B cell (primary cell): ENCODE measurements at regions not wholly inside any gene's neighbourhood (a gene's known extent, or its start where the extent isn't known, plus 50 kb on each side); places are given as distances from the start of the nearest gene placed in this dataset.
A peak's percentile ranks its signal among the peaks of the same experiment; 100 is the strongest.

ENCODE experiments used
- ATAC-seq: fragments of 200-7000 bp; cut with Tn5 transposase; one replicate; pipeline ENCODE4 v1.10.0; 2021; ENCODE audit warnings: low read depth, mild to moderate bottlenecking, moderate number of reproducible peaks, moderate library complexity
- CTCF ChIA-PET: fragments of 350-600 bp; sonication (Branson Sonifier 250); formaldehyde crosslinking; loops from one replicate; lab custom pipeline; 2021; ENCODE audit warnings: antibody characterized with exemption, inconsistent platforms; lab: Charles Lee
- POLR2A ChIA-PET: fragments of 350-600 bp; sonication (Branson Sonifier 250); formaldehyde crosslinking; loops from one replicate; lab custom pipeline; 2021; ENCODE audit warnings: antibody characterized with exemption; lab: Charles Lee
- DNase-seq: peaks from one replicate; pipeline ENCODE4 v3.0.0; 2013
- H2AFZ ChIP-seq: 2 replicates; pipeline ENCODE4 v1.6.1; 2012; ENCODE audit warnings: mild to moderate bottlenecking, low read depth, low read length; ENCODE audit not compliant: insufficient read depth, poor library complexity, severe bottlenecking
- H3K27ac ChIP-seq, 2 donors: 1 replicate in 1 of 2; 2 replicates in 1 of 2; pipeline ENCODE4 v1.5.1; 2012 to 2013; ENCODE audit warnings: low read length in 2 of 2, mild to moderate bottlenecking in 2 of 2, moderate library complexity in 1 of 2
- H3K27me3 ChIP-seq, 4 experiments: fragments of 200-600 bp in 1 of 4; sonication (generic) in 1 of 4; replicated peaks in 1 of 4; 1 replicate in 2 of 4; 2 replicates in 2 of 4; pipeline versions ENCODE4 v1.6.1 to v1.7.0; 2013 to 2016; ENCODE audit warnings: low read length in 3 of 4, mild to moderate bottlenecking in 2 of 4, mixed read lengths in 1 of 4, moderate library complexity in 1 of 4; ENCODE audit not compliant: insufficient read depth in 4 of 4, control insufficient read depth in 3 of 4; ENCODE audit errors: control extremely low read depth in 1 of 4
- H3K36me3 ChIP-seq, 2 experiments: replicated peaks in 1 of 2; 1 replicate in 1 of 2; 2 replicates in 1 of 2; pipeline versions ENCODE4 v1.6.1 to v1.7.1; 2013; ENCODE audit warnings: low read length in 1 of 2; ENCODE audit not compliant: insufficient read depth in 2 of 2, control insufficient read depth in 1 of 2; ENCODE audit errors: control extremely low read depth in 1 of 2, extremely low read depth in 1 of 2
- H3K4me1 ChIP-seq, 2 donors: fragments of 200-600 bp in 1 of 2; sonication (generic) in 1 of 2; 1 replicate in 1 of 2; 2 replicates in 1 of 2; pipeline versions ENCODE4 v1.5.1 to v1.6.1; 2013 to 2017; ENCODE audit warnings: low read length in 2 of 2; ENCODE audit not compliant: control insufficient read depth in 2 of 2, insufficient read depth in 2 of 2
- H3K4me2 ChIP-seq: replicated peaks from 2 replicates; pipeline ENCODE3; 2012; ENCODE audit warnings: mild to moderate bottlenecking, low read depth, low read length; ENCODE audit not compliant: poor library complexity, severe bottlenecking
- H3K4me3 ChIP-seq, 5 experiments: fragments of 200-600 bp in 1 of 5; sonication (generic) in 1 of 5; 1 replicate in 3 of 5; 2 replicates in 2 of 5; pipeline versions ENCODE4 v1.5.1 to v1.7.0; 2011 to 2016; ENCODE audit warnings: low read length in 4 of 5, mild to moderate bottlenecking in 4 of 5, low read depth in 2 of 5, control low read depth in 1 of 5, moderate library complexity in 1 of 5; ENCODE audit not compliant: insufficient read depth in 1 of 5; ENCODE audit errors: control extremely low read depth in 1 of 5, extremely low read depth in 1 of 5
- H3K79me2 ChIP-seq: fragments of 200-600 bp; sonication (generic); one replicate; pipeline ENCODE4 v1.6.0; 2016; ENCODE audit warnings: low read length; ENCODE audit not compliant: control insufficient read depth, insufficient read depth
- H3K9ac ChIP-seq: fragments of 200-600 bp; sonication (generic); 2 replicates; pipeline ENCODE4 v1.6.1; 2017; ENCODE audit warnings: mild to moderate bottlenecking, low read length, moderate library complexity
- H3K9me3 ChIP-seq, 3 donors: one replicate each; pipeline versions ENCODE4 v1.6.1 to v1.7.1; 2013; ENCODE audit warnings: low read length in 2 of 3; ENCODE audit not compliant: control insufficient read depth in 2 of 3, insufficient read depth in 1 of 3; ENCODE audit errors: control extremely low read depth in 1 of 3
- H4K20me1 ChIP-seq: 2 replicates; pipeline ENCODE4 v1.6.0; 2012; ENCODE audit warnings: mild to moderate bottlenecking, low read length; ENCODE audit not compliant: insufficient read depth, control insufficient read depth, poor library complexity, severe bottlenecking
- H3K27ac Mint-ChIP-seq: one replicate; pipeline ENCODE4 v1.8.0; 2021; ENCODE audit warnings: mixed read lengths
- H3K27me3 Mint-ChIP-seq: one replicate; pipeline ENCODE4 v1.8.0; 2021; ENCODE audit warnings: mixed read lengths
- H3K4me1 Mint-ChIP-seq: one replicate; pipeline ENCODE4 v1.8.0; 2021; ENCODE audit warnings: mixed read lengths
- H3K4me3 Mint-ChIP-seq: one replicate; pipeline ENCODE4 v1.8.0; 2021; ENCODE audit warnings: mixed read lengths
- H3K9me3 Mint-ChIP-seq: one replicate; pipeline ENCODE4 v1.8.0; 2022; ENCODE audit warnings: mixed read lengths; ENCODE audit not compliant: insufficient read depth
- CTCF ChIP-seq: fragments of 200-600 bp; IDR thresholded peaks from one replicate; pipeline ENCODE4 v1.8.0; 2022; ENCODE audit warnings: antibody characterized with exemption, mild to moderate bottlenecking
- EZH2 ChIP-seq: IDR thresholded peaks from 2 replicates; pipeline ENCODE4 v1.6.1; 2012; ENCODE audit warnings: borderline replicate concordance, low read depth, mild to moderate bottlenecking, moderate library complexity, low read length; ENCODE audit not compliant: insufficient read depth, poor library complexity, severe bottlenecking
- WGBS: methylation state at CpG from one replicate; pipeline ENCODE4 v1.1.5; 2013; ENCODE audit warnings: missing lambda C conversion rate; ENCODE audit not compliant: insufficient coverage; 5-methylcytosine and 5-hydroxymethylcytosine counted together
- intact Hi-C: fragments of 100-400 bp; cut with micrococcal nuclease; formaldehyde crosslinking; loops from one replicate; pipeline ENCODE4 v1.10.0; 2022

- DNase-seq (no peak), ATAC-seq (no peak)
- H3K27ac Mint-ChIP-seq: no peak overlapping the region
- no peaks in the 10 kb centered on the region for H3K27me3 ChIP-seq
- no peak overlapping the region for H2AFZ ChIP-seq
- no peaks in the 10 kb centered on the region for H3K79me2 ChIP-seq
- no peak overlapping the region for H3K4me2 ChIP-seq
- intact Hi-C loops: no loop called here
- no peaks in the 10 kb centered on the region for H4K20me1 ChIP-seq
- no peak overlapping the region for H3K4me3 ChIP-seq
- no peak for TF ChIP-seq CTCF
- no peak for TF ChIP-seq EZH2
- H3K9me3 Mint-ChIP-seq: no peaks in the 10 kb centered on the region
- no peaks in the 10 kb centered on the region for H3K4me1 Mint-ChIP-seq
- H3K4me1 ChIP-seq: no peaks in the 10 kb centered on the region
- POLR2A ChIA-PET: no interaction called here
- H3K4me3 Mint-ChIP-seq: no peak overlapping the region
- peaks cover 12% of the 10 kb centered on the region for H3K27me3 Mint-ChIP-seq
- no peak overlapping the region for H3K9ac ChIP-seq
- CTCF ChIA-PET: no interaction called here
- WGBS: 98% methylated on average over 7 of the region's 8 CpGs
- H3K36me3 ChIP-seq: no peaks in the 10 kb centered on the region
- no peak overlapping the region for H3K27ac ChIP-seq
- no peaks in the 10 kb centered on the region for H3K9me3 ChIP-seq
Measured at GRCh38 chr2:212841460-212841859, 302.9 kb upstream of the ERBB4 start.

GRCh38 chr2:212832211-212833195 lies 293.9 kb upstream of the ERBB4 start:
- no peaks in the 10 kb centered on the region for H3K4me1 ChIP-seq
- no peak overlapping the region for H3K27ac ChIP-seq
- 87% methylated on average over 109 of the region's 109 CpGs for WGBS
- H3K27me3 ChIP-seq: no peaks in the 10 kb centered on the region
- no peak for TF ChIP-seq CTCF
- TF ChIP-seq EZH2: no peak
- Mint-ChIP-seq H3K9me3 (no peaks in the 10 kb centered on the region), H3K4me3 (no peak overlapping the region), H3K4me1 (no peaks in the 10 kb centered on the region), H3K27me3 (no peaks in the 10 kb centered on the region), H3K27ac (no peak overlapping the region)
- DNase-seq (peak; percentile 4), ATAC-seq (no peak)
- POLR2A ChIA-PET: no interaction called here
- H3K4me3 ChIP-seq: no peak overlapping the region
- H4K20me1 ChIP-seq: no peaks in the 10 kb centered on the region
- H3K36me3 ChIP-seq: no peaks in the 10 kb centered on the region
- H3K4me2 ChIP-seq: no peak overlapping the region
- H3K9ac ChIP-seq: no peak overlapping the region
- peaks cover 0 to 24% (median 6%) of the 10 kb centered on the region in 3 donors for H3K9me3 ChIP-seq
- CTCF ChIA-PET: no interaction called here
- H2AFZ ChIP-seq: no peak overlapping the region
- intact Hi-C loops: no loop called here
- no peaks in the 10 kb centered on the region for H3K79me2 ChIP-seq
